Kidney tubule cell (primary cell): ENCODE measurements at regions not wholly inside any gene's neighbourhood (a gene's known extent, or its start where the extent isn't known, plus 50 kb on each side); places are given as distances from the start of the nearest gene placed in this dataset.
"Not testable (repeated sequence)": the region's sequence is repeated elsewhere in the genome, so short reads cannot be mapped to it uniquely, and the experiment has no call there.

Experiments
- DNase-seq: peaks from one replicate; pipeline ENCODE4 v3.0.0-alpha.2; 2018; ENCODE audit warnings: low spot score

DNA sequence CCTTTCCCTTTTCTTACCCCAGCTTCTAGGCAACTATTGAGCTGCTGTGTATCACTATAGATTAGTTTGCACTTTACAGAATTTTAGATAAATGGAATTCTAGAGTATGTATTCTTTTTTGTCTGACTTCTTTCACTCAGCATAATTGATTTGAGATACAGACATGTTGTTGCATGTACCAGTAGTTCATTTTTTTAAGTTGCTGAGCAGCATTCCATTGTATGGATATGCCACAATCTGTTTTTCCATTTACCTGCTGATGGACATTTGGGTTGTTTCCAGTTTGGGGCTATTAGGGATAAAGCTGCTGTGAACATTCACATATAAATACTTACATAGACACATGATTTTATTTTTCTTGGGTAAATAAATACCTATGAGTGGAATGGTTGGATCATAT lies 135.7 kb downstream of the IGF1 start:
- DNase-seq, result no peak

DNA sequence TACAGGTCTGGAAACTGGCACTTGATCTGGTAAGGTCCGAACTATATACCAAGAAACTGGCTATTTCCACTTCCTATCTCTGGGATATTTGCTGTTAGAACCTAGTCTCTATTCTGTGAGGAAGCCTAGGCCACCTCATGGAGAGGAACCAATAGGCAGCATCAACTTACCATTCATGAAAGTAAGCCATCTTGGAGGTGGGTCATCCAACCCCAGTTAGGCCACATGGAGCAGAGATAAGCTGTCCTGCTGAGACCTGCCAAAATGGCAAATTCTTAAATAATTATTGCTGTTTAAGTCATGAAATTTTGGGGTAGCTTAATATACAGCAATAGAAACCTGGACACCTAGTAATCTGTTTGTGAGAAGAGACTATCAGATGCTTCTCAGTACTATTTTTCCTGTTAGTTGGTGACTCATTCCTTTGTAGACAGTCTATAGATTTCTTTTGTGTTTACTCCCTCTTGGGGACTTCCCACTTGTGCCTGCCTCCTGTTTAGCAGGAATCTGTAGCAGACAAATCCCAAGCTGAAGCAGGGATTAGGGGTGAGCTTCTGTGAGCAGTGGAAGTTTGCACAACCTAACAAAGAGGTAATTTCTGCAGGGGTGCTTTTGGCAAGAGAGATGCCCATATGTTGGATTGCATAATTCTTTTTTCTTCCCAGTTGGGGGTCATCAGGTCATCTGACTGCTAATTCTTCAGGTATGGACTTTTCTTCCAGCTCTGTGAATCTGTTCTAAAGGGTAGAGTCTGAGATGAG lies 136.8 kb downstream of the IGF1 start:
- DNase-seq, result peak; percentile 23

- DNase-seq, result no peak
Observed at GRCh38 chr12:102342281-102343006, 137.9 kb downstream of the IGF1 start.

GRCh38 chr12:102334765-102335164 lies 137.1 kb upstream of the PMCH start:
- DNase-seq, result no peak

- no peak for DNase-seq
Observed at GRCh38 chr12:102331419-102331818, 133.8 kb upstream of the PMCH start.

DNA sequence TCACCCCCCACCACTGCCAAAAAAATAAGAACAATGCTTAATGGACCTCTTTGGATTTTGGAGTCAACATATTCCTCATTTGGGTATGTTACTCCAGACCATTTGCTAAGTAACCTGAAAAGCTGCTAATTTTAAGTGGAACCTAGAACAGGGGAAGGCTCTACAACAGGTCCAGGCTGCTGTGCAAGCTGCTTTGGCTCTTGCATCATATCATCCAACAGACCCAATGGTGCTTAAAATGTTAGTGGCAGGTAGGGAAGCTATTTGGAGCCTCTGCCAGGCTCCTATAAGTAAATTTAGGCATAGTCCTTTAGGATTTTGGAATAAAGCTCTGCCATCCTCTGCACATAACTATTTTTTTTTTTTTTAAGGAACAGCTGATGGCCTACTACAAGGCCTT lies 132.2 kb upstream of the PMCH start:
- no peak for DNase-seq

- no peak for DNase-seq
Observed at GRCh38 chr12:102326982-102327381, 129.3 kb upstream of the PMCH start.

DNA sequence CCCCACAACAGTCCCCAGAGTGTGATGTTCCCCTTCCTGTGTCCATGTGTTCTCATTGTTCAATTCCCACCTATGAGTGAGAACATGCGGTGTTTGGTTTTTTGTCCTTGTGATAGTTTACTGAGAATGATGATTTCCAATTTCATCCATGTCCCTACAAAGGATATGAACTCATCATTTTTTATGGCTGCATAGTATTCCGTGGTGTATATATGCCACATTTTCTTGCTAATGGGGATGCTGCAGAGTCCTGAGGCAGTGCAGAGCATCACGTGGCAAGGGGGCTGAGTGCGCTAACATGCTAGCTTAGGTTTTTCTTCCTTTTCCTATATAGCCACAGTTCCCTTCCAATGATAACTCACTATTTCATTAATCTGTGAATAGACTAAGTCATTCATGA lies 127.5 kb upstream of the PMCH start:
- DNase-seq, result not testable (repeated sequence)

DNA sequence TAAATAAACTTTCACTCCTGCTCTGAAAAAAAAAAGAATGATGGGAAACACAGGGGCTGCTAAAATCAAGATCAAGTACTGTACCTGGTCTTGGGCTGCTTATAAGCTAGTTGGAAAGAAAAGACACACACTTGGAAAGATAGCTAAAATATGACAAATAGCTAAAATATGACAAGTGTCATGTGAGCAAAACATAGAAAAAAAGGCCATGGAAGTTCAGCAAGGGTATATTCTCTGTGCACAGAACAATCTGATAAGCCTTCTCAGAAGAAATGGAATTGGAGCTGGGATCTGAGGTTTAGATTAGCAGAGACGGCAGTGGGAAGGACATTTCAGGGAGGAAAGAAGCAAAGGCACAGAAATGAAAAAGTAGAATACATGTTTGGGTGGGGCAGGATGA lies 126.2 kb upstream of the PMCH start:
- no peak for DNase-seq

DNA sequence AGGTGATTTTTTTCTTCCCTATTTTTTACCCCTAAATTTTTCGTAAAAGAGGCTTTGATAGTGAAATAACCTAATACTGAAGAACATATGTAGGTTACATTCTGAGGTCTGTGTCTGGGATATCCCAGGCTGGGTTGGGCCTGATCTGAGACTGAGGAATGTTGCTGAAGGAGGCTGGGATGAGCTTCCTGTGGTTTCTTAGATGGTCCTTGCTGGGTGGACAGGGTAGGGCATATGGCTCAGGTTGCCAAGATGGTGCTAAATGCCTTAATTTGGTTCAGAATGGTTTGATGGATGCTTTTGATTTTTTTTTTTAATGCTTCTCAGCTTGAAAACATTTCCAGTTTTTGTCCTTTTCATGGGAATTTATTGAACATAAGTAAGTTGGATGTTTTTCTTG lies 124.6 kb upstream of the PMCH start:
- no peak for DNase-seq

DNA sequence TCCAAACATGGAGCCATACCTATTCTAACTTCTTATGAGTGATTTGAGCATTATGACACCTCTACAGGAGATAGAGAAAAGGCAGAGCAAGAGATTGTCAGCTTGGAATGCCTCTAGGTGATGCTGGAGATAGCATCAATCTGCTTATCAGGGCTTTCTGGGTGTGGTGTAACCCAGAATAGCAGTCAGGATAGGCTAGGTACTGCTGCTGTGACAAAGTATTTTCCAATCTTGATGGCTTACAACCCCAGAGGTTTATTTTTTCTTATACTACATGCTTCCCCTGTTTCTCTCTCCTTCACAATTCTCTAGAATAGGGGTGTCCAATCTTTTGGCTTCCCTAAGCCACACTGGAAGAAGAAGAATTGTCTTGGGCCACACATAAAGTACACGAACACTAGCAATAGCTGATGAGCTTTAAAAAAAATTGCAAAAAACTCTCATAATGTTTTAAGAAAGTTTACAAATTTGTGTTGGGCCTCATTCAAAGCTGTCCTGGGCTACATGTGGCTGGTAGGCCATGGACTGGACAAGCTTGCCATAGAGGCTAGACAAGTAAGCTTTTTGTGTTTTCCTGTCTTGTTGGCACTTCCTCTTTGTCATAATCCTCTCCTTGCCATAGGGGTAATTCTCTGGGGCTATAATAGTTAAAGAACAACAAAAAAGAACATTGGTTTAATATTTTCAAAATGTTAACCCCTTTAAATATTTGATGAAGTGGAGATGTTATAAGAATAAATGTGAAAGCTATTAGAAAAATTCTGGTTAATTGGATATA lies 123.9 kb upstream of the PMCH start:
- no peak for DNase-seq

- DNase-seq, result no peak
Observed at GRCh38 chr12:102317155-102317554, 119.5 kb upstream of the PMCH start.

GRCh38 chr12:102316723-102317122 lies 119.1 kb upstream of the PMCH start:
- no peak for DNase-seq

- no peak for DNase-seq
Observed at GRCh38 chr12:102314821-102315220, 117.2 kb upstream of the PMCH start.

GRCh38 chr12:102313116-102313971 lies 115.7 kb upstream of the PMCH start:
- not testable (repeated sequence) for DNase-seq

GRCh38 chr12:102305486-102305885 lies 107.9 kb upstream of the PMCH start:
- no peak for DNase-seq

GRCh38 chr12:102304667-102305066 lies 107.0 kb upstream of the PMCH start:
- not testable (repeated sequence) for DNase-seq

GRCh38 chr12:102302553-102302952 lies 104.9 kb upstream of the PMCH start:
- no peak for DNase-seq

- DNase-seq, result no peak
Observed at GRCh38 chr12:102301547-102301946, 103.9 kb upstream of the PMCH start.

GRCh38 chr12:102300824-102301461 lies 103.3 kb upstream of the PMCH start:
- DNase-seq, result peak; percentile 61

- DNase-seq, result no peak
Observed at GRCh38 chr12:102299731-102300130, 102.1 kb upstream of the PMCH start.
